Pancreas (tissue), 10 donors: ENCODE measurements at regions not wholly inside any gene's neighbourhood (a gene's known extent, or its start where the extent isn't known, plus 50 kb on each side); places are given as distances from the start of the nearest gene placed in this dataset.

Source experiments
- ATAC-seq, 4 donors: fragments of 200-7000 bp; cut with Tn5 transposase; one replicate each; pipeline versions ENCODE4 v1.8.0 to v1.9.1; 2020; ENCODE audit warnings: mild to moderate bottlenecking in 4 of 4, moderate library complexity in 4 of 4
- DNase-seq, 6 donors: peaks; one replicate each; pipeline ENCODE4 v3.0.0-alpha.2; 2020
- FAIRE-seq: peaks from 2 replicates; lab custom pipeline; 2012; peaks lifted over from hg19 to GRCh38; lab: Jason Lieb, UNC
- H3K27ac ChIP-seq, 4 donors: fragments of 200-600 bp; sonication (generic); 1 replicate in 3 of 4; 2 replicates in 1 of 4; pipeline versions ENCODE4 v1.5.0 to v1.8.0; 2020
- H3K27me3 ChIP-seq, 4 donors: fragments of 200-600 bp; one replicate each; pipeline ENCODE4 v1.8.0; 2021
- H3K36me3 ChIP-seq, 3 donors: fragments of 200-600 bp; sonication (generic) in 1 of 3; one replicate each; pipeline versions ENCODE4 v1.5.0 to v1.8.0; 2020 to 2021
- H3K4me1 ChIP-seq, 3 donors: fragments of 200-600 bp; one replicate each; pipeline ENCODE4 v1.8.0; 2021
- H3K4me3 ChIP-seq, 4 donors: fragments of 200-600 bp; sonication (generic) in 2 of 4; one replicate each; pipeline versions ENCODE4 v1.5.0 to v1.8.0; 2020 to 2021
- H3K9me3 ChIP-seq, 4 donors: fragments of 200-600 bp; one replicate each; pipeline ENCODE4 v1.8.0; 2021
- WGBS, 2 donors: extraction: QIAGEN DNeasy Blood & Tissue Kit; methylation state at CpG; one replicate each; pipeline ENCODE4 v1.1.7; 2013; 5-methylcytosine and 5-hydroxymethylcytosine counted together
- intact Hi-C, 3 donors: fragments of 100-400 bp; cut with DNase I; formaldehyde crosslinking; loops; one replicate each; pipeline versions ENCODE4 v1.11.1 to v1.14.2; 2022
- TF ChIP-seq, protein P1 (sequence below), 4 donors: fragments of 200-600 bp; sonication (generic) in 3 of 4; IDR thresholded peaks; one replicate each; pipeline versions ENCODE4 v1.5.0 to v1.8.0; 2021; ENCODE audit warnings: antibody characterized with exemption in 4 of 4
- donor health status: healthy with polysubstance abuse.
- donor health status: DM: no; HTN: no; CAD: no; lungs with moderate emphysema.
- donor health status: DM: no; HTN: no; CAD: no.
- donor health status: control.
- donor health status: control.
- donor health status: Bipolar disorder and iron deficiency.
- donor health status: DM: yes; HTN: yes; CAD: no.
- donor health status: DM: no; HTN: no; CAD: no.
- donor health status: DM: no; HTN: no; CAD: no.
- donor health status: DM: yes; HTN: yes; CAD: no.

DNA sequence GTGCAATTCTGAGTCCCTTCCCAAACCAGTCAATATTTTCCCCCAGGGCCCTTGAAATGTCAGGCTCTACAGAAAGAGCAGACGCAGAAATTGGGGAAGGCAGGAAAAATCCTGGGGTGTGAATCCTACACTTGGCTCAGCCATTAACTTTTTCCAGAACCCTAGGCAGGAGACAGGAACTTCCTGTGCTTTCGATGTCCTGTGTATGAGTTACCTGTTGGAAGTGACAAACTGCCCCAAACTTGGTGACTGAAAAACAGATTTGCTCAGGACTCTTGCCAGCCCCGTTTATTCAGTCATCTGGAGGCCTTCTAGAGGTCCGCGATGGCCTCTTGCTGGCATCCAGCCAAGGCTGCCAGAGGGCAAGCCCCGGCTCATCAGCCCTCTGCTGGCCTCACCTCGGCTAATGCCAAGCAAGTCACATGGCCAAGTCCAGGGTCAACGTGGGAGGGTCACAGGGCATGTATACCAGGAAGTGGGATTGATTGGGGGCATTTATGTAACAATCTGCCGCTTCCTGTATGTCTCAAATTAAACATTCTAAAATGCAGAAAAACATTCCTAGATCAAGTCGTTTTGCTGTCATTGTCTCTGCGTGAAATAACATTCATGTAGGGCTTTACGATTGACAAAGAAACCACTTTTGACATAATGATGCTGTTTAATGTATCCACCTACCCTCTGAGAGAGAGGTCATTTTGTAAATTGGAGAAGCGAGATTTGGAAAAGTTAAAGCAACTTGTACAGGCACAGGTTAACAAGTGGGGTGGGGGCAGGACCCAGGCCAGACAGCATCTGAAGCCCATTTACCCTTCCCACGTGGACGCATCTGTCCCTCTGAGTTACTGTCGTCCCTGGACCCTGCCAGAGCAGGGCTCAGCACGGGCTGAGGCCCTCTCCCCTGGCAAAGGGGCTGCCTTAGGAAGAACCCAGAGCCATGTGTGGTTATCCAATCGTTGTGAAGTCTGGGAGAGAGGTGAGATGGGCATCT lies 179.4 kb downstream of the INHBB start:
- no peaks in the 10 kb centered on the region for H3K36me3 ChIP-seq
- 51% methylated on average over 18 of the region's 18 CpGs for WGBS, 2 donors
- ATAC-seq (peak in 1 of 4 donors; percentile 49), DNase-seq (peak in 2 of 6 donors; percentile 35 to 61), FAIRE-seq (no peak)
- intact Hi-C loops, result loop anchor here in 1 of 3 donors (10.0 kb wide), 1 partner anchor 181 kb away; the partner anchor contains the start of gene INHBB
- H3K9me3 ChIP-seq, result no peaks in the 10 kb centered on the region
- no peak overlapping the region for H3K4me3 ChIP-seq
- peaks cover 0 to 6% (median 0%) of the 10 kb centered on the region in 4 donors for H3K27me3 ChIP-seq
- TF ChIP-seq, protein P1, sequence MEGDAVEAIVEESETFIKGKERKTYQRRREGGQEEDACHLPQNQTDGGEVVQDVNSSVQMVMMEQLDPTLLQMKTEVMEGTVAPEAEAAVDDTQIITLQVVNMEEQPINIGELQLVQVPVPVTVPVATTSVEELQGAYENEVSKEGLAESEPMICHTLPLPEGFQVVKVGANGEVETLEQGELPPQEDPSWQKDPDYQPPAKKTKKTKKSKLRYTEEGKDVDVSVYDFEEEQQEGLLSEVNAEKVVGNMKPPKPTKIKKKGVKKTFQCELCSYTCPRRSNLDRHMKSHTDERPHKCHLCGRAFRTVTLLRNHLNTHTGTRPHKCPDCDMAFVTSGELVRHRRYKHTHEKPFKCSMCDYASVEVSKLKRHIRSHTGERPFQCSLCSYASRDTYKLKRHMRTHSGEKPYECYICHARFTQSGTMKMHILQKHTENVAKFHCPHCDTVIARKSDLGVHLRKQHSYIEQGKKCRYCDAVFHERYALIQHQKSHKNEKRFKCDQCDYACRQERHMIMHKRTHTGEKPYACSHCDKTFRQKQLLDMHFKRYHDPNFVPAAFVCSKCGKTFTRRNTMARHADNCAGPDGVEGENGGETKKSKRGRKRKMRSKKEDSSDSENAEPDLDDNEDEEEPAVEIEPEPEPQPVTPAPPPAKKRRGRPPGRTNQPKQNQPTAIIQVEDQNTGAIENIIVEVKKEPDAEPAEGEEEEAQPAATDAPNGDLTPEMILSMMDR (IDR thresholded peaks at IDR 0.05), result no peak
- H3K27ac ChIP-seq, result peak overlapping the region in 2 of 4 donors; percentile 5 to 22
- H3K4me1 ChIP-seq, result no peaks in the 10 kb centered on the region

DNA sequence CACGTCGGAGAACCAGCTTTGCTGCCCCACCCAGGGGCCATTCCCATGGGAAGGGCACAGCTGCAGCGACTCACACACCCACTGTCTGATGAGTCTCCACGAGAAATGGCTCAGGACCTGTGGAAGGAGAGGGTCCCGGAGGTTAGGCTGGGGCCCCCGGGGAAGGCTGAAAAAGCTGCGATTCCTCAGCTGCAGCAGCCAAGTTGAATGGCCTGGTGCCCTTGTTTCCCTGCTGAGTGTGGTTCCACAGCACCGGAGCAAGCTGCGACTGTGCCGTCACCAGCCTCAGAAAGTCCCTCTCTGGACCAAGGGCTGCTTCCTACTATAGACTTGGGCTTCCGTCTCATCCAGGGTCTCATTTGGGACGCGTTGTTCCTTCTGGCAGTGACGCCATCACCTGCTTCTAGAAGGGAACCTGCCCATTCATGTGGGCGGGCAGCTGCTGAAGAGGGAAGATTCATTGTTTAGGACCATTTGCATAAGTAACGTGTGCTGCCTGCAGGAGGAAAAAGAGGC lies 180.2 kb downstream of the INHBB start:
- no peak for ATAC-seq
- TF ChIP-seq, protein P1 (IDR thresholded peaks at IDR 0.05), result no peak
- Histone ChIP-seq H3K36me3 (no peaks in the 10 kb centered on the region), H3K4me3 (no peak overlapping the region), H3K9me3 (no peaks in the 10 kb centered on the region), H3K4me1 (no peaks in the 10 kb centered on the region), H3K27ac (peak overlapping the region in 1 of 4 donors; percentile 22), H3K27me3 (peaks cover 0 to 6% (median 0%) of the 10 kb centered on the region in 4 donors)
- 63 to 67% methylated on average over 16 of the region's 16 CpGs for WGBS, 2 donors
- intact Hi-C loops, result loop anchor here in 1 of 3 donors (10.0 kb wide), 1 partner anchor 181 kb away; the partner anchor contains the start of gene INHBB
- FAIRE-seq, result no peak
- no peak for DNase-seq

DNA sequence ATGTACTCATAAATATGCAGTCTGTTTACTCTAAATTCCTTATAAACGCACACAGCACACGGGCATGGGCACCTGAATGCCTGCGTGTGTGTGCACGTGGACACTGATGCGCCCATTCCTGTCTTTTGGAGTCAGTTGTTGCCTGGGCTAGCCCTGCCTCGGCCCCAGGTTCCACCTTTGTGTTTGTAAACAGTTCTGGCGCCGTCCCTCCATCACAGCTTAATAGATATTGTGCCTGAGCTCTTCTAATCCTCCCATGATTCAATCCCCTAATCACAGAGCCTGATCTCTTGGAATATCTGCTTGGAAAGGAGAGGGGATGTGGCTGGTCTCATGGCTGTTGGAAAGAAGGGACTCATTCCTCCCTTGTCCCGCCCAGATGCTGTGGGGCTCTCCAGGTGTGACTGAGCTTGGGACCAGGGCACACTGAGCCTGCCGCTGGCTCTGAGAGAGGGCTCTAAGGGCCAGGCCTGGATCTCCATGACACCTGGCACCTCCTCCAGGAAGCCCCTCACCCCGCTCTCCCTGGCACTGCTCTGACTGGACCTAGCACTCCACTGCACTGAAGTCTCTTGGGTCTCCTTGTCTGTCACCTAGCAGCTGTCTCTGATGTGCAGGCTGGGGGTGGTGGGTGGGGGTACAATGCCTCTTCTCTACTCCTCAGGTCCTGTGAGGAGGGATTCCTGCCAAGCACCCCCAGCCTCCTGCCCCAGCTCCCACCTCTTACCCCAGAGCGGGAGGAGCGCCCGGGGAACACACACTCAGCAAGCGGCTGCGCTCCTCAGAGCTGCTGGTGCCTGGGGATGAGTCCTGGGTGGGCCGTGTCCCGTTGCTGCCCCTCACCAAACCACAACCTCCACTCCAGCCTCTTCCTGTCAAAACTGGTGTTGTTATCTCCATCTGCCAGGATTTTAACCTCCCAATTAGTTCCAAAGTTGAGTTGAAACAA lies 181.3 kb downstream of the INHBB start:
- intact Hi-C loops, result loop anchor here in 1 of 3 donors (10.0 kb wide), 1 partner anchor 182 kb away; the partner anchor contains the start of gene INHBB
- FAIRE-seq (no peak), ATAC-seq (no peak), DNase-seq (no peak)
- Histone ChIP-seq H3K9me3 (no peaks in the 10 kb centered on the region), H3K4me1 (no peaks in the 10 kb centered on the region), H3K27ac (no peak overlapping the region), H3K4me3 (no peak overlapping the region), H3K36me3 (no peaks in the 10 kb centered on the region), H3K27me3 (peaks cover 0 to 2% (median 0%) of the 10 kb centered on the region in 4 donors)
- 81 to 89% methylated on average over 18 of the region's 18 CpGs for WGBS, 2 donors
- TF ChIP-seq, protein P1 (IDR thresholded peaks at IDR 0.05), result no peak

DNA sequence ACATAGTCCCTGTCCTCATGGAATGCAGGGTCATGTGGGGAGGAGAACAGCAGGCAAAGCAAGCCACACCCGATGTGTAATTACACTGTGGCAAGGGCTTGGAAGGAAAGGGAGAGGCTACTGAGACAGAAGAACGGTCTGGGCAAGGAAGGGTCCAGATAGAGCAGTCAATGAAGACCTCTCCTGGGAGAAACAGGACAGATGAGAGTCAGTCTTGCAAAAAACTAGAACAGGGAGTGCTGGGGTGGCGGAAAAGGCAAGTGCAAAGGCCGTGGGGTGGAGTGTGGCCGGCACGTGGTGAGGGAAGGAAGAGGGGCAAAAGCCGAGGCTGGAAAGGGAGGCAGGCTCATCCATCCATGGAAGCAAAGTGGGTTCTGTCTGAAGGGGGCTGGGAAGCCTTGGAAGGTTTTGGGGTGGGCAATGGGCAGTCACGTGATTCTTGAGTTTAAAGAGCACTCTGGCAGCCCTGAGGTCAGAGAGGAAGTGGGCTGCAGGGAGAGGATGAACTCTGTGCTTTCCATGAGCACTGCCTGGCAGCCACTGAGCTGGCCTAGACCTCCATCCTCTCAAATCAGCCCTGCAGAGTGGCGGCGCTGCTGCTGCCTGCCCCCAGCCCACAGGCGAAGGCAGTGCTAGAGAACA lies 182.2 kb downstream of the INHBB start:
- FAIRE-seq (no peak), DNase-seq (no peak), ATAC-seq (no peak)
- 73 to 81% methylated on average over 11 of the region's 11 CpGs for WGBS, 2 donors
- Histone ChIP-seq H3K9me3 (no peaks in the 10 kb centered on the region), H3K4me3 (no peak overlapping the region), H3K36me3 (no peaks in the 10 kb centered on the region), H3K27me3 (no peaks in the 10 kb centered on the region), H3K4me1 (no peaks in the 10 kb centered on the region), H3K27ac (no peak overlapping the region)
- intact Hi-C loops, result loop anchor here in 1 of 3 donors (10.0 kb wide), 1 partner anchor 183 kb away; the partner anchor contains the start of gene INHBB
- TF ChIP-seq, protein P1 (IDR thresholded peaks at IDR 0.05), result no peak
